Coronary artery (tissue), 2 donors: ENCODE measurements at regions not wholly inside any gene's neighbourhood (a gene's known extent, or its start where the extent isn't known, plus 50 kb on each side); places are given as distances from the start of the nearest gene placed in this dataset.

Experiments
- DNase-seq: peaks from one replicate; pipeline ENCODE4 v3.0.0-alpha.2; 2017; ENCODE audit warnings: low spot score
- H3K27ac ChIP-seq, 2 donors: fragments of 200-600 bp; sonication (generic); one replicate each; pipeline ENCODE4 v1.5.1; 2016 to 2019
- H3K4me3 ChIP-seq: fragments of 200-600 bp; sonication (generic); 2 replicates; pipeline ENCODE4 v1.5.1; 2016; ENCODE audit warnings: mild to moderate bottlenecking, moderate library complexity
- CTCF ChIP-seq: fragments of 200-600 bp; sonication (generic); IDR thresholded peaks from one replicate; pipeline ENCODE4 v1.5.1; 2019; ENCODE audit warnings: antibody characterized with exemption

DNA sequence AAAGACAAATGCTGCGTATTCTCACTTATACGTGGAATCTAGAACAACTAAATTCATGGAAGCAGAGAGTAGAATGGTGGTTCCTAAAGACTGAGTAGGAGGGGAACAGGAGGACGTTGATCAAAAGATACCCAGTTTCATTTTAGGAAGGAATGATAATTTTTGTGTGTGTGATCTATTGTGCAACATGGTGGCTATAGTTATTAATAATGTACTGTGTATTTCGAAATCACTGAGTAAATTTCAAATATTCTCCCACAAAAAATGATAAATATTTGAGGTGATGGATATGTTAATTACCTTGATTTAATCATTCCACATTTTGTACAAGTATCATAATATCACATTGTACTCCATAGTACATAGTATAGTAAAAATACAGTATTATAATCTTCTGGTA is 187.5 kb downstream of the MOXD1 start:
- Histone ChIP-seq H3K27ac (no peak overlapping the region), H3K4me3 (no peak overlapping the region)
- TF ChIP-seq CTCF = no peak
- no peak for DNase-seq

- no peak for TF ChIP-seq CTCF
- H3K4me3 ChIP-seq = no peak overlapping the region
- no peak overlapping the region for H3K27ac ChIP-seq
- DNase-seq = no peak
Measured at GRCh38 chr6:132213191-132213590, 188.1 kb downstream of the MOXD1 start.

DNA sequence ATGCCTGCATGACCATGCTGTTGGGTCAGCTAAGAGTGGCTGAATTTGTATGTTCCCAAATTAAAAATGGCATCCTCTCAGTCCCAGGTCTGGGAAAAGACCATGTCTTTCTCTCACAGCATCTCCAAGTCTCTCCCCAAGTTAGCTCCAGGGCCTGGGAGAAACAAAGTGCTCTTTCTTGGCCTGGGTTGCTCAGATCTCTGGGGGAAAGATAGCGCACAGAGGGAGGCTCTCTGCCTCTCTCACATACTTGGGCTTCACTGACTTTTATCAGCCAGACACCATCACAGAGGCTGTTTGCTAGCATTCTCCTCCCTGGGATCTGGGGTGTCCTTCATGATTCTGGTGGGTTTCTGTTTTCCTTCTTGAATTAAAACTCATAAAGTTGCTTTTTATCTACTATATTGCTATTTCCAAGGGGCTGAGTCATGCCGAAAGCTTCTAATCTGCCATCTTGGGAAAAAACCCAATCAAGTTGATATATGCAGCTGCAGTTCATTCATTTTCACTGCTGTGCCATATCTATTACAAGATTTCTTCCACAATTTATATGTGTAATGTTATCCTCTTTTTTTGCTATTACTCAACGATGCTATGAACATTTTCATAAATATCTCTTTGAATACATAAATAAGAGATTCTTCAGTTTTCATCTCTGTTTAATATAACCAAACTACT is 190.2 kb downstream of the MOXD1 start:
- no peak for DNase-seq
- H3K27ac ChIP-seq = no peak overlapping the region
- no peak overlapping the region for H3K4me3 ChIP-seq
- TF ChIP-seq CTCF = no peak

GRCh38 chr6:132209351-132209750 is 191.9 kb downstream of the MOXD1 start:
- TF ChIP-seq CTCF = no peak
- DNase-seq = no peak
- Histone ChIP-seq H3K27ac (no peak overlapping the region), H3K4me3 (no peak overlapping the region)

DNA sequence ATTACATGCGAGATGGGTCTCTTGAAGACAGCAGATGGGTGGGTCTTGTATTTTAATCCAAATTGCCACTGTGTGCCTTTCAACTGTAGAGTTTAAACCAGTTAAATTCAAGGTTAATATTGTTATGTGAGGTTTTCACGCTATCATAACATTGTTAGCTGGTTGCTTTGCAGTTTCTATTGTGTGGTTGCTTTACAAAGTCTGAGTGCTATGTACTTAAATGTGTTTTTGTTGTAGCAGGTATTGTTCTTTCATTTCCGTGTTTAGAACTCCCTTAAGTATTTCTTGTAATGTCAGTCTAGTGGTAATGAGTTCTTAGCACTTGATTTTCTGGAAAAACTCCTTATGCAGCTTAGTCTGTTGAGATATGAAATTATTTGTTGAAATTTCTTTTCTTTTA is 193.3 kb downstream of the MOXD1 start:
- no peak for TF ChIP-seq CTCF
- Histone ChIP-seq H3K27ac (no peak overlapping the region), H3K4me3 (no peak overlapping the region)
- no peak for DNase-seq

GRCh38 chr6:132205946-132206345 is 195.3 kb downstream of the MOXD1 start:
- no peak overlapping the region for H3K4me3 ChIP-seq
- no peak overlapping the region for H3K27ac ChIP-seq
- TF ChIP-seq CTCF = no peak
- no peak for DNase-seq

- no peak overlapping the region for H3K4me3 ChIP-seq
- no peak for DNase-seq
- no peak overlapping the region for H3K27ac ChIP-seq
- no peak for TF ChIP-seq CTCF
Measured at GRCh38 chr6:132204591-132204990, 196.7 kb downstream of the MOXD1 start.
